GM19351 (cell line): ENCODE measurements at regions not wholly inside any gene's neighbourhood (a gene's known extent, or its start where the extent isn't known, plus 50 kb on each side); places are given as distances from the start of the nearest gene placed in this dataset.
"Not testable (repeated sequence)": the region's sequence is repeated elsewhere in the genome, so short reads cannot be mapped to it uniquely, and the experiment has no call there.

Experiments used
- ATAC-seq: cut with Tn5 transposase; IDR thresholded peaks from one replicate; pipeline ENCODE4 v1.9.1; 2021; ENCODE audit warnings: mild to moderate bottlenecking, moderate library complexity; ENCODE audit not compliant: unreplicated experiment

DNA sequence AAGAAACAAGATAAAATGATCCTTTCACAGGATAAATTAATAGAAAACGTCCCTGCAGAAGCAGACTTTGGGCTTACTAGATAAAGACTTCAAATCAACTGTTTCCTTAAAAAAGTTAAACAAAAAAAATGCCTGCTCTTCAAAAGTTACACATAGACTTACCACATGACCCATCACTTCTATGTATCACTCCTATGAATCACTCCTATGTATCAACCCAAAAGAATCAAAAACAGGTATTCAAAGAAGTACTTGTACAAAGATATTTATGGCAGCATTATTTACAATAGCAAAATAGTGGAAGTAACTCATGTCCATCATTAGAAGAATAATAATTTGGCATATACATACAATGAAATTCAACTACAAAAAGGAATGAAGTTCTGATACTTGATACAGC lies 56.3 kb upstream of the PRDM9 start:
- no peak for ATAC-seq

GRCh38 chr5:23450187-23450586 lies 57.2 kb upstream of the PRDM9 start:
- no peak for ATAC-seq

GRCh38 chr5:23448627-23449026 lies 58.8 kb upstream of the PRDM9 start:
- ATAC-seq, result no peak

GRCh38 chr5:23446424-23446823 lies 61.0 kb upstream of the PRDM9 start:
- ATAC-seq, result no peak

- ATAC-seq, result no peak
These were observed 61.8 kb upstream of the PRDM9 start for GRCh38 chr5:23445573-23445972.

- no peak for ATAC-seq
These were observed 66.7 kb upstream of the PRDM9 start for GRCh38 chr5:23440703-23441102.

DNA sequence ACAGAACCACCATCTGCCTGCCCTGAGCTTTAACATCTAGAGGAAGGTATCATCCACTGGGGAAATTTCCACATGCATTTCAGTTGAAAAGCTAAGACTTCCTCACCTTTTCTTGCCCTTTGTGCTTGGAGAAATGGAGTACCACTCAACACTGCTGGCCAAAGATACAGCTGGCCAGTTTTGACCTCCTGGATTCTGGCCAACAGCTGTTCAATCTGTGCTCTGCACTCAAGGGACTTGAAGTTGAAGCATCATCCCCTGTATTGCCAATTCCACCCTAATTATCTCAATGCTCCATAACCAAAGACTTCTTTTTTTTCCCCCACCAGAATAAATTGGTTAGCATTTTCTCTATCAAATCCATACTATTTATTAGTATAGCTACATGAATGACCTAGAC lies 70.4 kb upstream of the PRDM9 start:
- ATAC-seq, result no peak

DNA sequence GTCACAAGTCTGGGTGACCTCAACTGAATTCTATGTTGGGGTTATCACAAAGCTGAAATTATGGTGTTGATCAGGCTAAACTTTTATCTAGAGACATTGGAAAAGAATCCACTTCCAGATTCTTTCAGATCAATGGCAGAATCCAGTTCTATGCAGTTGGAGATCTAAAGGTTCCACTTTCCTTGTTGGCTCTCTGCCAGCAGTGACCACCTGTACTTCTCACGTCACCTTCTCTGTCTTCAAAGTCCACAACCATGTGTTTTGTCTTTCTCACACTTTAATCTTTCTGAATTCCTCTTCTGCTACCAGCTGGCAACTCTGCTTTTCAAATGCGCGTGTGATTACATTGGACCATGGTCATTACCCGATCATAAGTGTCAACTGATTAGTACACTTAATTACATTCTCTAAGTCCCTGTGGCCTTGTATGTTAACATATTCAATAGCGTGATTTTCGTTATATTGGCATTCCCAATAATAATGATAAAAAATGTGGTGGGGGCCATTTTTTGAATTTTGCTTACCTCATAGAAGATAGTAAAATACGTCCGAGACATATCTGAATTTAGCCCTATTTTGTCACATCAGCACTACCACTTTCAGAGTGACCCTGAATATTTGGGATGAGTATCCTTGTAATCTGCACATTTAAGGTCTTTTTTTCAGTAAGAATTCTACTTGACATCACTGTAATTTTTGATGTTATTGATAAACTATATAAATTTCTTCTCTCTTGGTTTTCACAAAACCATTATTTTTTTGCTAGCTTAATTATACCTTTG lies 73.7 kb upstream of the PRDM9 start:
- no peak for ATAC-seq

- ATAC-seq, result no peak
These were observed 78.7 kb upstream of the PRDM9 start for GRCh38 chr5:23428705-23429104.

DNA sequence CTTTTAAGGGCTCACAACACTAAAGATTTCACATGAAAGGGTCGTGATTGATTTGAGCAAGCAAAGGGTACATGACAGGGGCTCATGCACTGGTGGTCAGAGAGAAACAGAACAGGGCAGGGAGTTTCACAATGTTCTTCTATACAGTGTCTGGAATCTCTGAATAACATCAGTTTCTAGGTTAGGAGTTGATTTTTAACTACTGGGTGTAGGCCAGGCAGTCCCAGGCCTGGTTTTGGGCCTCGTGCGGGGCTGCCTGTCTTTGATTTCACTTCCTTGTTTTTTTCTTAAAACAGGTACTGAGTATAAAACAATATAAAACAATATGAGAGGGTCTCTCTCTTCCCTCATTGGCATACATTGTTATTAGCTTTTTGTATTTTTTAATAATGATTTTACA lies 87.2 kb upstream of the PRDM9 start:
- ATAC-seq, result not testable (repeated sequence)

- ATAC-seq, result no peak
These were observed 88.3 kb upstream of the PRDM9 start for GRCh38 chr5:23419115-23419514.

GRCh38 chr5:23412515-23412914 lies 94.9 kb upstream of the PRDM9 start:
- no peak for ATAC-seq

GRCh38 chr5:23411994-23412393 lies 95.4 kb upstream of the PRDM9 start:
- no peak for ATAC-seq

DNA sequence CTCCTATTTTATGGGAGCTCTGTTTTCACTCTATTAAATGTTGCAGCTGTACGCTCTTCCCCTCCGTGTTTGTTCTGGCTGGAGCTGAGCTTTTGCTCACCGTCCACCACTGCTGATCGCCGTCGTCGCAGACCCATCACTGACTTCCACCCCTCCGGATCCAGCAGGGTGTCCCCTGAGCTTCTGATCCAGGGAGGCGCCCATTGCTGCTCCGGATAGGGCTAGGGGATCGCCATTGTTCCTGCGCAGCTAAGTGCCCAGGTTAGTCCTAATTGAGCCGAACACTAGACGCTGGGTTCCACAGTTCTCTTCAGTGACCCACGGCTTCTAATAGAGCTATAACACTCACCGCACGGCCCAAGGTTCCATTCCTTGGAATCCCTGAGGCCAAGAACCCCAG lies 96.2 kb upstream of the PRDM9 start:
- no peak for ATAC-seq

- not testable (repeated sequence) for ATAC-seq
These were observed 96.6 kb upstream of the PRDM9 start for GRCh38 chr5:23410775-23411174.

DNA sequence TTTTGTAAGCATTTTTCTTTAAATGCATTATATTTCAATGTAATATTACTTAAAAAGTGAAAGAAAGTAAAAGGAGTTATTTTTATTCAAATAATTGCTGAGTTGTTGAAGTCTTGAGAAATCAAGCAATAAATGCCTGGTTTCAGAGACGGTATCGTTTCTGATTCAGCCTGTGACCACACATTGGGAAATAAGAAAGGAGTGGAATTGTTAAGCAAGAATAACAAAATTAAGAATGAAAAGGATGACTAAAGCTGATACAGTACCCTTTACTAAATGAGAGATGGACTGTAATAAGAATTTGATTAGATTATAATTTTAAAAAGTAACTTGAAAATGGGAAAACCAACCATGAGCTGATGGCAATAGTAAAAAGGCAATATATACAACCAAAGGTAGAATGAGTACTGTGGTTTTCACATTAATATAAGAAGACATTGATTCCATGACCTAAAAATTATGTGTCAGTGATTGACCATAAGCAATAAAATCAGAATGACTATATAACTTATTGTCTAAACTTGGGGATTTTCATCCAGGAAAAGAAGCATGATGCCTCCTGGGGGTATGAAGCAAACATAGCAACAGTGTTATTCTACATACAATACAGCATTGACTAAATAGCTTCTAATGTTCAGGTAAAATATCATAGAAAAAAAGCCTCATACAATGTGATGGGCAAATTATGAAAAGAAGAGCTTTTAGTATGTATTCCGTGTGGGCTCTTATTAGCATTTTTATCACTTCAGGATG lies 101.9 kb upstream of the PRDM9 start:
- no peak for ATAC-seq

GRCh38 chr5:23402585-23402984 lies 104.8 kb upstream of the PRDM9 start:
- no peak for ATAC-seq

- ATAC-seq, result no peak
These were observed 106.5 kb upstream of the PRDM9 start for GRCh38 chr5:23400951-23401350.

- no peak for ATAC-seq
These were observed 111.1 kb upstream of the PRDM9 start for GRCh38 chr5:23396346-23396745.

- ATAC-seq, result no peak
These were observed 117.9 kb upstream of the PRDM9 start for GRCh38 chr5:23389291-23390101.

- no peak for ATAC-seq
These were observed 122.4 kb upstream of the PRDM9 start for GRCh38 chr5:23385036-23385435.

DNA sequence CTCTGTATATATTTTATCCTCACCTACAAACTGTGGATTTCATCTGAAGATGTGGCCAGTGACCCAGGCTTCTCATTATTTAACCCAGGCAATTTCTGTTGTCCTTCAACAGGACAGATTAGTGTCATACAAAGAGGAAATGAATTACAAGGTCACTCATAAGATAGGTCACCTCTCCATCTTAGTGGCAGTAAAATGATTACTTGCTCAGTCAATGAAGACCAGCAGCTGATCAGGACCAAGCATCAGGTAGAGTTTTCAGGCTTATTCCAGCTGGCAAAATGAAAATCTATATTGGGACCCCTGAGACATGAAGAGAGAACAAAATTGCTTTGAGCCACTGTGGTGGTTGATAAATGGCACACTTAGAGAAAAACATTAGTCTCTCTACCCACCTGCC lies 135.2 kb upstream of the PRDM9 start:
- ATAC-seq, result no peak
